ENCODE measurements at regions not wholly inside any gene's neighbourhood (a gene's known extent, or its start where the extent isn't known, plus 50 kb on each side); places are given as distances from the start of the nearest gene placed in this dataset.

- no peak for TF ChIP-seq CTCF (conservative IDR thresholded peaks at IDR 0.05 in 1 of 2, IDR thresholded peaks at IDR 0.05 in 1 of 2; ENCODE audit: low read depth in 1 of 2, low read length in 2 of 2)
- no peak for TF ChIP-seq EZH2 (IDR thresholded peaks at IDR 0.05; ENCODE audit: low read length, missing control alignments)
- DNase-seq (ENCODE audit: low read depth in 2 of 2): no peak
- Histone ChIP-seq H2AFZ (ENCODE audit: low read length) (no peak overlapping the region), H3K27me3 (ENCODE audit: control insufficient read depth, insufficient read depth, low read length) (no peaks in the 10 kb centered on the region), H3K9ac (ENCODE audit: insufficient read depth, low read length) (no peak overlapping the region), H3K4me1 (ENCODE audit: control insufficient read depth, extremely low read depth, insufficient read depth, low read length) (no peaks in the 10 kb centered on the region), H3K9me3 (ENCODE audit: control insufficient read depth, insufficient read depth, low read depth, low read length) (no peaks in the 10 kb centered on the region), H3K79me2 (ENCODE audit: control insufficient read depth, insufficient read depth, low read length) (no peaks in the 10 kb centered on the region), H3K4me2 (ENCODE audit: extremely low read depth, insufficient read depth, low read length) (no peak overlapping the region), H3K36me3 (ENCODE audit: control insufficient read depth, insufficient read depth, low read length) (no peaks in the 10 kb centered on the region), H3K4me3 (replicated peaks in 1 of 4; ENCODE audit: control extremely low read depth in 1 of 4, insufficient read depth in 1 of 4, low read depth in 3 of 4, low read length in 4 of 4) (no peak overlapping the region), H4K20me1 (ENCODE audit: control insufficient read depth, extremely low read depth, insufficient read depth, low read length) (no peaks in the 10 kb centered on the region), H3K27ac (ENCODE audit: insufficient read depth, low read length) (no peak overlapping the region)
Measured at GRCh38 chr1:34409689-34410229, 233.1 kb downstream of the C1orf94 start.

- no peak overlapping the region for H3K4me3 ChIP-seq (replicated peaks in 1 of 4; ENCODE audit: control extremely low read depth in 1 of 4, insufficient read depth in 1 of 4, low read depth in 3 of 4, low read length in 4 of 4)
- H3K4me1 ChIP-seq (ENCODE audit: control insufficient read depth, extremely low read depth, insufficient read depth, low read length): no peaks in the 10 kb centered on the region
- H3K36me3 ChIP-seq (ENCODE audit: control insufficient read depth, insufficient read depth, low read length): no peaks in the 10 kb centered on the region
- H3K27me3 ChIP-seq (ENCODE audit: control insufficient read depth, insufficient read depth, low read length): no peaks in the 10 kb centered on the region
- H4K20me1 ChIP-seq (ENCODE audit: control insufficient read depth, extremely low read depth, insufficient read depth, low read length): no peaks in the 10 kb centered on the region
- H3K4me2 ChIP-seq (ENCODE audit: extremely low read depth, insufficient read depth, low read length): no peak overlapping the region
- H2AFZ ChIP-seq (ENCODE audit: low read length): no peak overlapping the region
- TF ChIP-seq CTCF (conservative IDR thresholded peaks at IDR 0.05 in 1 of 2, IDR thresholded peaks at IDR 0.05 in 1 of 2; ENCODE audit: low read depth in 1 of 2, low read length in 2 of 2): no peak
- TF ChIP-seq EZH2 (IDR thresholded peaks at IDR 0.05; ENCODE audit: low read length, missing control alignments): no peak
- H3K27ac ChIP-seq (ENCODE audit: insufficient read depth, low read length): no peak overlapping the region
- H3K79me2 ChIP-seq (ENCODE audit: control insufficient read depth, insufficient read depth, low read length): no peaks in the 10 kb centered on the region
- no peak for DNase-seq (ENCODE audit: low read depth in 2 of 2)
- H3K9me3 ChIP-seq (ENCODE audit: control insufficient read depth, insufficient read depth, low read depth, low read length): no peaks in the 10 kb centered on the region
- H3K9ac ChIP-seq (ENCODE audit: insufficient read depth, low read length): no peak overlapping the region
Measured at GRCh38 chr1:34412598-34413370, 236.1 kb downstream of the C1orf94 start.

GRCh38 chr1:34415140-34415539 is 238.4 kb downstream of the C1orf94 start:
- Histone ChIP-seq H3K9ac (ENCODE audit: insufficient read depth, low read length) (no peak overlapping the region), H3K4me1 (ENCODE audit: control insufficient read depth, extremely low read depth, insufficient read depth, low read length) (no peaks in the 10 kb centered on the region), H3K4me3 (replicated peaks in 1 of 4; ENCODE audit: control extremely low read depth in 1 of 4, insufficient read depth in 1 of 4, low read depth in 3 of 4, low read length in 4 of 4) (no peak overlapping the region), H3K9me3 (ENCODE audit: control insufficient read depth, insufficient read depth, low read depth, low read length) (no peaks in the 10 kb centered on the region), H3K36me3 (ENCODE audit: control insufficient read depth, insufficient read depth, low read length) (no peaks in the 10 kb centered on the region), H3K27me3 (ENCODE audit: control insufficient read depth, insufficient read depth, low read length) (no peaks in the 10 kb centered on the region), H3K27ac (ENCODE audit: insufficient read depth, low read length) (no peak overlapping the region), H2AFZ (ENCODE audit: low read length) (no peak overlapping the region), H3K79me2 (ENCODE audit: control insufficient read depth, insufficient read depth, low read length) (no peaks in the 10 kb centered on the region), H3K4me2 (ENCODE audit: extremely low read depth, insufficient read depth, low read length) (no peak overlapping the region), H4K20me1 (ENCODE audit: control insufficient read depth, extremely low read depth, insufficient read depth, low read length) (no peaks in the 10 kb centered on the region)
- no peak for DNase-seq (ENCODE audit: low read depth in 2 of 2)
- no peak for TF ChIP-seq CTCF (conservative IDR thresholded peaks at IDR 0.05 in 1 of 2, IDR thresholded peaks at IDR 0.05 in 1 of 2; ENCODE audit: low read depth in 1 of 2, low read length in 2 of 2)
- no peak for TF ChIP-seq EZH2 (IDR thresholded peaks at IDR 0.05; ENCODE audit: low read length, missing control alignments)
